H1 (cell line): ENCODE measurements at regions not wholly inside any gene's neighbourhood (a gene's known extent, or its start where the extent isn't known, plus 50 kb on each side); places are given as distances from the start of the nearest gene placed in this dataset.

ENCODE experiments used
- CTCF ChIA-PET: fragments of 300-600 bp; sonication (Branson Sonifier 250); formaldehyde crosslinking; loops from one replicate; lab custom pipeline; 2021; ENCODE audit not compliant: partially characterized antibody; lab: Charles Lee
- POLR2A ChIA-PET: fragments of 300-600 bp; sonication (Branson Sonifier 250); formaldehyde crosslinking; loops from one replicate; lab custom pipeline; 2021; ENCODE audit warnings: inconsistent platforms; ENCODE audit not compliant: partially characterized antibody; lab: Charles Lee
- DNase-seq, 2 experiments: peaks; one replicate each; pipeline versions ENCODE4 v3.0.0 to v3.0.0-alpha.2; 2010 to 2022; ENCODE audit warnings: low spot score in 2 of 2, low read depth in 1 of 2, mixed read lengths in 1 of 2
- FAIRE-seq: peaks from 2 replicates; lab custom pipeline; 2011; peaks lifted over from hg19 to GRCh38; lab: Jason Lieb, UNC
- H2AFZ ChIP-seq: 2 replicates; pipeline ENCODE4 v1.8.1; 2012; ENCODE audit warnings: low read length, inconsistent platforms
- H2AK5ac ChIP-seq: 2 replicates; pipeline ENCODE4 v1.6.1; 2013; ENCODE audit warnings: low read depth, low read length
- H2BK120ac ChIP-seq: replicated peaks from 2 replicates; pipeline ENCODE3; 2013; ENCODE audit warnings: low read depth, low read length, inconsistent platforms
- H2BK12ac ChIP-seq: 2 replicates; pipeline ENCODE4 v1.6.1; 2013; ENCODE audit warnings: low read depth, low read length
- H2BK15ac ChIP-seq: 2 replicates; pipeline ENCODE4 v1.6.1; 2013; ENCODE audit warnings: low read length
- H2BK20ac ChIP-seq: 2 replicates; pipeline ENCODE4 v1.6.1; 2013; ENCODE audit warnings: low read length
- H2BK5ac ChIP-seq: 2 replicates; pipeline ENCODE4 v1.6.1; 2013; ENCODE audit warnings: low read depth, low read length
- H3K14ac ChIP-seq: 2 replicates; pipeline ENCODE4 v1.6.1; 2013; ENCODE audit warnings: inconsistent platforms; ENCODE audit not compliant: insufficient read length
- H3K18ac ChIP-seq: 2 replicates; pipeline ENCODE4 v1.6.1; 2013; ENCODE audit warnings: low read length; ENCODE audit errors: extremely low read depth
- H3K23ac ChIP-seq: 2 replicates; pipeline ENCODE4 v1.6.1; 2013; ENCODE audit warnings: inconsistent platforms; ENCODE audit not compliant: insufficient read length
- H3K23me2 ChIP-seq: 2 replicates; pipeline ENCODE4 v1.6.1; 2013; ENCODE audit warnings: low read depth, low read length
- H3K27ac ChIP-seq: 2 replicates; pipeline ENCODE4 v1.6.1; 2011; ENCODE audit warnings: low read depth, low read length, inconsistent platforms
- H3K27me3 ChIP-seq, 4 experiments: replicated peaks in 1 of 4; 1 replicate in 1 of 4; 2 replicates in 3 of 4; pipeline versions ENCODE4 v1.6.1 to v1.8.1; 2011 to 2013; ENCODE audit warnings: low read length in 3 of 4, mild to moderate bottlenecking in 3 of 4, inconsistent platforms in 2 of 4, mixed read lengths in 2 of 4, moderate library complexity in 1 of 4; ENCODE audit not compliant: control insufficient read depth in 3 of 4, insufficient read depth in 3 of 4; ENCODE audit errors: extremely low read depth in 1 of 4
- H3K36me3 ChIP-seq, 4 experiments: 2 replicates each; pipeline versions ENCODE4 v1.6.1 to v1.8.1; 2011 to 2013; ENCODE audit warnings: mild to moderate bottlenecking in 4 of 4, low read length in 3 of 4, moderate library complexity in 2 of 4, control low read depth in 1 of 4, inconsistent platforms in 1 of 4; ENCODE audit not compliant: insufficient read depth in 4 of 4, control insufficient read depth in 2 of 4
- H3K4ac ChIP-seq: replicated peaks from 2 replicates; pipeline ENCODE3; 2013; ENCODE audit warnings: low read length, low read depth, mixed read lengths, inconsistent platforms; ENCODE audit not compliant: insufficient read length
- H3K4me1 ChIP-seq, 4 experiments: replicated peaks in 1 of 4; 1 replicate in 1 of 4; 2 replicates in 3 of 4; pipeline versions ENCODE4 v1.6.1 to v1.8.1; 2011 to 2013; ENCODE audit warnings: low read length in 3 of 4, inconsistent platforms in 2 of 4, mixed read lengths in 1 of 4; ENCODE audit not compliant: insufficient read depth in 4 of 4, control insufficient read depth in 3 of 4
- H3K4me2 ChIP-seq, 2 experiments: 2 replicates each; pipeline versions ENCODE4 v1.6.1 to v1.8.1; 2011 to 2013; ENCODE audit warnings: low read depth in 2 of 2, low read length in 2 of 2, control low read depth in 1 of 2, inconsistent platforms in 1 of 2, mild to moderate bottlenecking in 1 of 2; ENCODE audit not compliant: insufficient read depth in 1 of 2
- H3K4me3 ChIP-seq, 4 experiments: fragments of 200-600, 300-600 bp in 1 of 4; sonication (generic), shearing (Covaris generic), sonication (Bioruptor Twin) in 1 of 4; 2 replicates each; pipeline versions ENCODE4 v1.5.1 to v1.8.1; 2011 to 2016; ENCODE audit warnings: low read length in 4 of 4, low read depth in 3 of 4, control low read depth in 2 of 4, inconsistent platforms in 2 of 4, mild to moderate bottlenecking in 2 of 4, mixed read lengths in 1 of 4, moderate library complexity in 1 of 4; ENCODE audit not compliant: insufficient read depth in 2 of 4; ENCODE audit errors: extremely low read depth in 1 of 4
- H3K56ac ChIP-seq: replicated peaks from 2 replicates; pipeline ENCODE3; 2013; ENCODE audit warnings: low read depth, mild to moderate bottlenecking, mixed read lengths, low read length, inconsistent platforms; ENCODE audit not compliant: insufficient read length
- H3K79me1 ChIP-seq: 2 replicates; pipeline ENCODE4 v1.6.1; 2013; ENCODE audit warnings: low read depth, low read length, control low read depth
- H3K79me2 ChIP-seq, 2 experiments: 2 replicates each; pipeline versions ENCODE4 v1.6.1 to v1.8.1; 2012 to 2013; ENCODE audit warnings: low read length in 2 of 2, mild to moderate bottlenecking in 2 of 2, inconsistent platforms in 1 of 2; ENCODE audit not compliant: insufficient read depth in 2 of 2, control insufficient read depth in 1 of 2
- H3K9ac ChIP-seq, 4 experiments: replicated peaks in 1 of 4; 1 replicate in 1 of 4; 2 replicates in 3 of 4; pipeline versions ENCODE4 v1.6.1 to v1.8.1; 2011 to 2013; ENCODE audit warnings: low read depth in 3 of 4, low read length in 3 of 4, control low read depth in 2 of 4, mild to moderate bottlenecking in 2 of 4, moderate library complexity in 2 of 4, inconsistent platforms in 1 of 4; ENCODE audit errors: extremely low read depth in 1 of 4
- H3K9me3 ChIP-seq, 2 experiments: 2 replicates each; pipeline versions ENCODE4 v1.6.1 to v1.8.1; 2012 to 2013; ENCODE audit warnings: mild to moderate bottlenecking in 2 of 2, moderate library complexity in 2 of 2, control low read depth in 1 of 2, inconsistent platforms in 1 of 2, low read depth in 1 of 2, low read length in 1 of 2, mixed read lengths in 1 of 2; ENCODE audit not compliant: insufficient read depth in 2 of 2
- H4K20me1 ChIP-seq, 2 experiments: replicated peaks in 1 of 2; 2 replicates each; pipeline versions ENCODE3 to v1.8.1; 2011 to 2013; ENCODE audit warnings: inconsistent platforms in 2 of 2, low read length in 2 of 2, mild to moderate bottlenecking in 1 of 2; ENCODE audit not compliant: insufficient read depth in 2 of 2, control insufficient read depth in 1 of 2
- H4K5ac ChIP-seq: 2 replicates; pipeline ENCODE4 v1.6.1; 2013; ENCODE audit warnings: low read length, low read depth, mixed read lengths, inconsistent platforms; ENCODE audit not compliant: insufficient read length
- H4K8ac ChIP-seq: 2 replicates; pipeline ENCODE4 v1.8.0; 2013; ENCODE audit warnings: mild to moderate bottlenecking, moderate library complexity, low read length, inconsistent platforms; ENCODE audit not compliant: insufficient read depth; ENCODE audit errors: extremely low read depth
- H4K91ac ChIP-seq: replicated peaks from 2 replicates; pipeline ENCODE3; 2013; ENCODE audit warnings: low read length, mixed read lengths, inconsistent platforms; ENCODE audit not compliant: insufficient read length
- ATF2 ChIP-seq: IDR thresholded peaks from 2 replicates; pipeline ENCODE4 v1.6.1; 2012; ENCODE audit warnings: low read length, inconsistent platforms
- CBX8 ChIP-seq: fragments of 300-800, 300-1000 bp; sonication (generic); IDR thresholded peaks from 2 replicates; pipeline ENCODE4 v1.7.1; 2016; ENCODE audit warnings: low read depth, low read length, borderline replicate concordance
- KDM4A ChIP-seq: IDR thresholded peaks from one replicate; pipeline ENCODE4 v1.7.1; 2012; ENCODE audit warnings: low read depth, mild to moderate bottlenecking, moderate library complexity, low read length, inconsistent platforms; ENCODE audit not compliant: severe bottlenecking
- NANOG ChIP-seq: IDR thresholded peaks from 2 replicates; pipeline ENCODE4 v1.6.1; 2011; ENCODE audit warnings: low read length, low read depth, mild to moderate bottlenecking, inconsistent platforms; ENCODE audit not compliant: insufficient read depth, poor library complexity, severe bottlenecking
- POLR2AphosphoS5 ChIP-seq: IDR thresholded peaks from 2 replicates; pipeline ENCODE4 v1.6.1; 2011; ENCODE audit warnings: low read depth, low read length
- RFX5 ChIP-seq: IDR thresholded peaks from 2 replicates; pipeline ENCODE4 v1.6.1; 2011; ENCODE audit warnings: low read depth, low read length, improper control_type of control experiment, borderline replicate concordance
- SP2 ChIP-seq: IDR thresholded peaks from 2 replicates; pipeline ENCODE4 v1.6.1; 2012; ENCODE audit warnings: mild to moderate bottlenecking, low read length, inconsistent platforms
- YY1 ChIP-seq: IDR thresholded peaks from 2 replicates; pipeline ENCODE4 v1.6.1; 2011; ENCODE audit warnings: low read depth, mild to moderate bottlenecking, low read length
- WGBS, 2 experiments: shearing (Covaris generic) in 1 of 2; methylation state at CpG; one replicate each; pipeline versions ENCODE4 v1.1.6 to v1.1.7; 2013 to 2015; ENCODE audit warnings: low lambda C conversion rate in 2 of 2, mixed read lengths in 2 of 2, inconsistent platforms in 1 of 2, low coverage in 1 of 2, missing lambda C conversion rate in 1 of 2; ENCODE audit not compliant: insufficient replicate concordance in 2 of 2, insufficient coverage in 1 of 2, insufficient read length in 1 of 2; ENCODE audit errors: extremely low coverage in 1 of 2, missing lambda C conversion rate in 1 of 2; 5-methylcytosine and 5-hydroxymethylcytosine counted together

DNA sequence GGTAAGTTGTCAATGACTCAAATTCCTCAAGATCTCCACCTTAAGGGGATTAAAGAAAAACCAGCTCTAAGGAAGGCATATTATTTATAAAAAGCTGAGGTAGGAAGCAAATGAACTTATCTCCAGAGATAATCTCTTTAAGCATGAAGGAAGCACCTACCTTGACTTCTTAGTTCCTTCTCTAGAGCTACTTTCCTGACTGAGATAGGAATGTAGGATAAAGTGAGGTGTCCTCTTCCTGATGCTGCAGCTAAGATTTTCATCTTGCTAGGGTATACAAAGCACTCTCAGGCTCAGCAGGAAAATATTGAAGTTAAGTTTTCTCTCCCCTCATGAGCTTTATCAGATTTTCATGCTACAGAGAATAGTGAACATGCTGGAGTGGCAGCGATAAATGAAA is 163.0 kb upstream of the E2F7 start:
- no peak for TF ChIP-seq POLR2AphosphoS5
- TF ChIP-seq CBX8: no peak
- no peak for TF ChIP-seq RFX5
- TF ChIP-seq YY1: no peak
- TF ChIP-seq SP2: no peak
- no peak for TF ChIP-seq ATF2
- no peak for TF ChIP-seq KDM4A
- TF ChIP-seq NANOG: no peak
- Histone ChIP-seq H3K36me3 (no peaks in the 10 kb centered on the region), H3K56ac (no peak overlapping the region), H3K79me1 (no peaks in the 10 kb centered on the region), H2BK15ac (no peak overlapping the region), H3K4me3 (no peak overlapping the region), H2BK120ac (no peak overlapping the region), H2BK5ac (peak overlapping the region; percentile 11; the same call in 1 of the 2 replicates), H3K18ac (no peak overlapping the region), H3K79me2 (no peaks in the 10 kb centered on the region), H3K4ac (no peak overlapping the region), H2BK12ac (no peak overlapping the region), H2BK20ac (no peak overlapping the region), H3K23me2 (no peaks in the 10 kb centered on the region; the same call in 1 of the 2 replicates), H3K9me3 (no peaks in the 10 kb centered on the region), H4K91ac (no peak overlapping the region), H2AFZ (no peak overlapping the region), H3K14ac (no peak overlapping the region), H2AK5ac (no peak overlapping the region), H3K27me3 (no peaks in the 10 kb centered on the region), H3K9ac (no peak overlapping the region), H3K4me1 (peaks cover 0 to 7% (median 3%) of the 10 kb centered on the region in 4 experiments; a peak in 3 of 7 replicates), H3K27ac (no peak overlapping the region), H3K23ac (no peak overlapping the region), H4K8ac (no peak overlapping the region), H4K20me1 (no peaks in the 10 kb centered on the region), H4K5ac (no peak overlapping the region), H3K4me2 (no peak overlapping the region)
- CTCF ChIA-PET: interaction anchor here (0.8 kb wide), 1 partner anchor 9 kb away, joined by 3 read pairs; no protein-coding TSS in a partner anchor
- DNase-seq (no peak), FAIRE-seq (no peak)
- POLR2A ChIA-PET: interaction anchor here (1.5 kb wide), 1 partner anchor 12 kb away, joined by 3 read pairs; no protein-coding TSS in a partner anchor
- WGBS, 2 experiments: 95% methylated on average over 1 of the region's 1 CpG; no CpG with 5 or more reads in 1 of the 2 experiments
